ENCODE measurements at regions not wholly inside any gene's neighbourhood (a gene's known extent, or its start where the extent isn't known, plus 50 kb on each side); places are given as distances from the start of the nearest gene placed in this dataset.

- no peak overlapping the region for H3K27ac ChIP-seq
- 87% methylated on average over 2 of the region's 2 CpGs for WGBS (ENCODE audit: low lambda C conversion rate, missing lambda C conversion rate)
- H3K36me3 ChIP-seq (replicated peaks; ENCODE audit: insufficient read depth, low read depth) = no peaks in the 10 kb centered on the region
- H3K9me3 ChIP-seq (ENCODE audit: low read depth) = no peaks in the 10 kb centered on the region
- no peaks in the 10 kb centered on the region for H3K4me1 ChIP-seq (ENCODE audit: insufficient read depth)
- H4K20me1 ChIP-seq (ENCODE audit: insufficient read depth, poor library complexity, severe bottlenecking) = no peaks in the 10 kb centered on the region
- no peaks in the 10 kb centered on the region for H3K27me3 ChIP-seq
- no peak overlapping the region for H2AFZ ChIP-seq
- no peak overlapping the region for H3K4me3 ChIP-seq
- no peaks in the 10 kb centered on the region for H3K9me2 ChIP-seq (replicated peaks; ENCODE audit: insufficient read depth)
- no peak for DNase-seq (ENCODE audit: low spot score)
- H3K4me2 ChIP-seq = no peak overlapping the region
- no peaks in the 10 kb centered on the region for H3K79me2 ChIP-seq
- TF ChIP-seq EZH2phosphoT487 (IDR thresholded peaks at IDR 0.05; ENCODE audit: low read depth, severe bottlenecking, unreplicated experiment) (no peak), EZH2 (IDR thresholded peaks at IDR 0.05; ENCODE audit: borderline replicate concordance) (no peak)
- TF ChIP-seq, protein P1, sequence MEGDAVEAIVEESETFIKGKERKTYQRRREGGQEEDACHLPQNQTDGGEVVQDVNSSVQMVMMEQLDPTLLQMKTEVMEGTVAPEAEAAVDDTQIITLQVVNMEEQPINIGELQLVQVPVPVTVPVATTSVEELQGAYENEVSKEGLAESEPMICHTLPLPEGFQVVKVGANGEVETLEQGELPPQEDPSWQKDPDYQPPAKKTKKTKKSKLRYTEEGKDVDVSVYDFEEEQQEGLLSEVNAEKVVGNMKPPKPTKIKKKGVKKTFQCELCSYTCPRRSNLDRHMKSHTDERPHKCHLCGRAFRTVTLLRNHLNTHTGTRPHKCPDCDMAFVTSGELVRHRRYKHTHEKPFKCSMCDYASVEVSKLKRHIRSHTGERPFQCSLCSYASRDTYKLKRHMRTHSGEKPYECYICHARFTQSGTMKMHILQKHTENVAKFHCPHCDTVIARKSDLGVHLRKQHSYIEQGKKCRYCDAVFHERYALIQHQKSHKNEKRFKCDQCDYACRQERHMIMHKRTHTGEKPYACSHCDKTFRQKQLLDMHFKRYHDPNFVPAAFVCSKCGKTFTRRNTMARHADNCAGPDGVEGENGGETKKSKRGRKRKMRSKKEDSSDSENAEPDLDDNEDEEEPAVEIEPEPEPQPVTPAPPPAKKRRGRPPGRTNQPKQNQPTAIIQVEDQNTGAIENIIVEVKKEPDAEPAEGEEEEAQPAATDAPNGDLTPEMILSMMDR (IDR thresholded peaks at IDR 0.05; ENCODE audit: poor library complexity) = no peak
Measured at GRCh38 chr13:71090990-71091389, 776.0 kb downstream of the DACH1 start.

GRCh38 chr13:71089056-71089455 is 777.9 kb downstream of the DACH1 start:
- Histone ChIP-seq H3K4me3 (no peak overlapping the region), H3K27ac (no peak overlapping the region), H4K20me1 (ENCODE audit: insufficient read depth, poor library complexity, severe bottlenecking) (no peaks in the 10 kb centered on the region), H3K27me3 (no peaks in the 10 kb centered on the region), H3K79me2 (no peaks in the 10 kb centered on the region), H3K4me1 (ENCODE audit: insufficient read depth) (no peaks in the 10 kb centered on the region), H3K9me3 (ENCODE audit: low read depth) (no peaks in the 10 kb centered on the region), H3K36me3 (replicated peaks; ENCODE audit: insufficient read depth, low read depth) (no peaks in the 10 kb centered on the region), H2AFZ (no peak overlapping the region), H3K9me2 (replicated peaks; ENCODE audit: insufficient read depth) (no peaks in the 10 kb centered on the region), H3K4me2 (no peak overlapping the region)
- TF ChIP-seq, protein P1 (IDR thresholded peaks at IDR 0.05; ENCODE audit: poor library complexity) = no peak
- TF ChIP-seq EZH2phosphoT487 (IDR thresholded peaks at IDR 0.05; ENCODE audit: low read depth, severe bottlenecking, unreplicated experiment) (no peak), EZH2 (IDR thresholded peaks at IDR 0.05; ENCODE audit: borderline replicate concordance) (no peak)
- no peak for DNase-seq (ENCODE audit: low spot score)
- WGBS (ENCODE audit: low lambda C conversion rate, missing lambda C conversion rate) = 90% methylated on average over 4 of the region's 4 CpGs

DNA sequence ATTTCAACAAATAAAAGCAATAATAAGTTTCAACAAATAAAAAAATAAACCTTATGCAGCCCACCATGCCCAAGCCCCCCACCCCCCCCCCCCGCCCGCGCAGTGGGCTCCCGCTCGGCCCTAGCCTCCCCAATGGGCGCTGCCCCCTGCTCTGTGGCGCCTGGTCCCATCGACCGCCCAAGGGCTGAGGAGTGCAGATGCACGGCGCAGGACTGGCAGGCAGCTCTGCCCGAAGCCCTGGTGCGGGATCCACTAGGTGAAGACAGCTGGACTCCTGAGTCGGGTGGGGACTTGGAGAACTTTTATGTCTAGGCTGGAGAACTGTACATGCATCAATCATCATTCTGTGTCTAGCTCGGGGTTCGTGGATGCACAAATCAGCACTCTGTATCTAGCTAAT is 779.6 kb downstream of the DACH1 start:
- TF ChIP-seq, protein P1 (IDR thresholded peaks at IDR 0.05; ENCODE audit: poor library complexity) = no peak
- no peak for TF ChIP-seq EZH2 (IDR thresholded peaks at IDR 0.05; ENCODE audit: borderline replicate concordance)
- no peak for TF ChIP-seq EZH2phosphoT487 (IDR thresholded peaks at IDR 0.05; ENCODE audit: low read depth, severe bottlenecking, unreplicated experiment)
- H3K4me3 ChIP-seq = no peak overlapping the region
- H3K9me2 ChIP-seq (replicated peaks; ENCODE audit: insufficient read depth) = no peaks in the 10 kb centered on the region
- no peaks in the 10 kb centered on the region for H3K9me3 ChIP-seq (ENCODE audit: low read depth)
- H3K36me3 ChIP-seq (replicated peaks; ENCODE audit: insufficient read depth, low read depth) = no peaks in the 10 kb centered on the region
- H4K20me1 ChIP-seq (ENCODE audit: insufficient read depth, poor library complexity, severe bottlenecking) = no peaks in the 10 kb centered on the region
- H3K79me2 ChIP-seq = no peaks in the 10 kb centered on the region
- H3K27me3 ChIP-seq = no peaks in the 10 kb centered on the region
- no peaks in the 10 kb centered on the region for H3K4me1 ChIP-seq (ENCODE audit: insufficient read depth)
- 98% methylated on average over 16 of the region's 16 CpGs for WGBS (ENCODE audit: low lambda C conversion rate, missing lambda C conversion rate)
- H3K4me2 ChIP-seq = no peak overlapping the region
- H3K27ac ChIP-seq = no peak overlapping the region
- DNase-seq (ENCODE audit: low spot score) = no peak
- H2AFZ ChIP-seq = no peak overlapping the region

DNA sequence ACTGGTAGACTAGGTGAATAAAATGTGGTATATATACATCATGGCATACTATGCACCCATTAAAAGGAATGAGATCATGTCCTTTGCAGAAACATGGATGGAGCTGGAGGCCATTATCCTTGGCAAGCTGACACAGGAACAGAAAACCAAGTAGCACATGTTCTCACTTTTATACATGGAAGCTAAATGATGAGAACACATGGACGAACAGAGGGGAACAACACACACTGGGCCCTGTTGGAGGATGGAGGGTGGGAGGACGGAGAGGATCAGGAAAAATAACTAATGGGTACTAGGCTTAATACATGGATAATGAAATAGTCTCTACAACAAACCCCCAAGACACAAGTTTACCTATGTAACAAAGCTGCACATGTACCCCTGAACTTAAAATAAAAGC is 780.0 kb downstream of the DACH1 start:
- TF ChIP-seq, protein P1 (IDR thresholded peaks at IDR 0.05; ENCODE audit: poor library complexity) = no peak
- TF ChIP-seq EZH2 (IDR thresholded peaks at IDR 0.05; ENCODE audit: borderline replicate concordance) = no peak
- no peak for TF ChIP-seq EZH2phosphoT487 (IDR thresholded peaks at IDR 0.05; ENCODE audit: low read depth, severe bottlenecking, unreplicated experiment)
- Histone ChIP-seq H3K9me3 (ENCODE audit: low read depth) (no peaks in the 10 kb centered on the region), H3K4me3 (no peak overlapping the region), H2AFZ (no peak overlapping the region), H3K9me2 (replicated peaks; ENCODE audit: insufficient read depth) (no peaks in the 10 kb centered on the region), H3K27me3 (no peaks in the 10 kb centered on the region), H3K36me3 (replicated peaks; ENCODE audit: insufficient read depth, low read depth) (no peaks in the 10 kb centered on the region), H3K27ac (no peak overlapping the region), H3K79me2 (no peaks in the 10 kb centered on the region), H3K4me2 (no peak overlapping the region), H4K20me1 (ENCODE audit: insufficient read depth, poor library complexity, severe bottlenecking) (no peaks in the 10 kb centered on the region), H3K4me1 (ENCODE audit: insufficient read depth) (no peaks in the 10 kb centered on the region)
- DNase-seq (ENCODE audit: low spot score) = no peak
- WGBS (ENCODE audit: low lambda C conversion rate, missing lambda C conversion rate) = 94% methylated on average over 2 of the region's 2 CpGs

Measured in hepatocyte (in vitro differentiated cells).